ENCODE measurements at regions not wholly inside any gene's neighbourhood (a gene's known extent, or its start where the extent isn't known, plus 50 kb on each side); places are given as distances from the start of the nearest gene placed in this dataset.
A peak's percentile ranks its signal among the peaks of the same experiment; 100 is the strongest.

DNA sequence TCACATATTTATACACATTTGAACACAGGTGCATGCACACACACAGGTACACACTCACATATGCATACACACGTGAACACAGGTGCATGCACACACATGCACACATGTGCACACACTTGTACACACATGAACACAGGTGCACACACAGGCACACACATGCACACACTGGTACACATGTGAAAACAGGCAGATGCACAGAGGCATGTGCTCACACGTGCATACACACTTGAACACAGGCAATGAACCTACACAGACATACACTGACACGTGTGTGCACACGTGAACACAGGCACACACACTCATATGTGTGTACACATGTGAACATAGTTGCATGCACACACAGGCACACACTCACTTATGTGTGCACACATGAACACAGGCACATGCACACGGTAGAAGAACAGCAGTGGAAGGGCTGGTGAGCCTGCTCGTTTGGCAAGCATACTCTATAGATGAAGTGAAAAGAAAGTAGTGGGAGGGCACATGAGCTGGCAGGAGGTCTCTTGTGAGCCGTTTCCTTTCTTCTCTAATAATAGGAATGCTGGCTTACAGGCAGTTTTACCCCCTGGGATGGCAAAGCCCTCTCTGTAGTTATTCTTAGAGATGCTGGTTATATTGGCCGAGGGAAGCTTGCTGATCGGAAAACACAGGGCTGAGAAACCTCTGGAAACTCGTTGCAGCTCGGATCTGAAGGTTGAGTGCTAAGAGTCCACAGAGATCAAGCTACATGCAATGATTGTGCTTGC, 279.6 kb upstream of the CLNK start:
- H3K27me3 ChIP-seq = no peaks in the 10 kb centered on the region
- DNase-seq (ENCODE audit: extremely low spot score in 2 of 2) = peak in 1 of 2 donors; percentile 49
- H3K36me3 ChIP-seq = no peaks in the 10 kb centered on the region
- no peaks in the 10 kb centered on the region for H3K9me3 ChIP-seq
- H3K27ac ChIP-seq = no peak overlapping the region
- intact Hi-C loops (cut with DNase I) = no loop called here
- no peak overlapping the region for H3K4me3 ChIP-seq
- H3K4me1 ChIP-seq = no peaks in the 10 kb centered on the region
- TF ChIP-seq, protein P1, sequence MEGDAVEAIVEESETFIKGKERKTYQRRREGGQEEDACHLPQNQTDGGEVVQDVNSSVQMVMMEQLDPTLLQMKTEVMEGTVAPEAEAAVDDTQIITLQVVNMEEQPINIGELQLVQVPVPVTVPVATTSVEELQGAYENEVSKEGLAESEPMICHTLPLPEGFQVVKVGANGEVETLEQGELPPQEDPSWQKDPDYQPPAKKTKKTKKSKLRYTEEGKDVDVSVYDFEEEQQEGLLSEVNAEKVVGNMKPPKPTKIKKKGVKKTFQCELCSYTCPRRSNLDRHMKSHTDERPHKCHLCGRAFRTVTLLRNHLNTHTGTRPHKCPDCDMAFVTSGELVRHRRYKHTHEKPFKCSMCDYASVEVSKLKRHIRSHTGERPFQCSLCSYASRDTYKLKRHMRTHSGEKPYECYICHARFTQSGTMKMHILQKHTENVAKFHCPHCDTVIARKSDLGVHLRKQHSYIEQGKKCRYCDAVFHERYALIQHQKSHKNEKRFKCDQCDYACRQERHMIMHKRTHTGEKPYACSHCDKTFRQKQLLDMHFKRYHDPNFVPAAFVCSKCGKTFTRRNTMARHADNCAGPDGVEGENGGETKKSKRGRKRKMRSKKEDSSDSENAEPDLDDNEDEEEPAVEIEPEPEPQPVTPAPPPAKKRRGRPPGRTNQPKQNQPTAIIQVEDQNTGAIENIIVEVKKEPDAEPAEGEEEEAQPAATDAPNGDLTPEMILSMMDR (IDR thresholded peaks at IDR 0.05) = no peak

DNA sequence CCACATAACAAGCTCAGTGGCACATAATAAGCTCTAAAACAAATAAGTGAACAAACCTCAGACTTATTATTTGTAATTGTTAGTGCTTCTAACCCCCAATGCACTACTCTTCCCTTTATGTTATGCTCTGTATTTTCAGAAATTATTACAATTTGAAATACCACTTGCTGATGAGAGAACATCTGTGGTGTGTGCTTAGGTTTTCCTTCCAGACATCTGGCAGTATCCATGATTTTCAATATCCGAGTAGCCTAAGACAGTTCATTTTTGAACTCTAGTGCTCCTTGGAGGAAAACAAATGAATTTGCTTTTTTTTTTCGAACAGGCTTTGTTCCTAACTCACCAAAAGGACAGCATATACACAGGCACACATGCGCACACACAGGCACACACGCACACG, 278.7 kb upstream of the CLNK start:
- intact Hi-C loops (cut with DNase I) = no loop called here
- Histone ChIP-seq H3K4me3 (no peak overlapping the region), H3K4me1 (no peaks in the 10 kb centered on the region), H3K36me3 (no peaks in the 10 kb centered on the region), H3K9me3 (no peaks in the 10 kb centered on the region), H3K27me3 (no peaks in the 10 kb centered on the region), H3K27ac (no peak overlapping the region)
- no peak for DNase-seq (ENCODE audit: extremely low spot score in 2 of 2)
- TF ChIP-seq POLR2AphosphoS5 (IDR thresholded peaks at IDR 0.05; ENCODE audit: insufficient read depth in 1 of 2, low read depth in 1 of 2) = no peak
- no peak for TF ChIP-seq POLR2A (IDR thresholded peaks at IDR 0.05)
- TF ChIP-seq, protein P1 (IDR thresholded peaks at IDR 0.05) = no peak

DNA sequence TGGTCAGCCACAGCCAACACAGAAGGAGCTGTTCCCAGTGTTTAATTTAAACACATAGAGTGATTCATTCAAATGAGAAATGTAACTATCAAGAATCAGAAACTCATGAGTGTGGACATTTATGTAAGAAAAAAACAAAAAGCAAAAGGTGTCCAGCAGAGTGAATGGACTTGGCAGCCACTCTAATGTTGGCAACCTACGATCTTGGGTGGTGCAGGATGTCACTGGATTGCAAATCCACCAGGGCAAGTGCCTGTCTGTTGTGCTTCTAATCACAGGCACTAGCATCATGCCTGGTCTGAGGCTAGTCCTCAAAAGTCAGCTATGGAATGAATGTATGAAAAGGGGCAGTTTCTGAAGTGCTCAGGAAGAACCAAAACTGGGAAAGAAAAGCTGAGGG, 277.7 kb upstream of the CLNK start:
- Histone ChIP-seq H3K9me3 (no peaks in the 10 kb centered on the region), H3K27ac (no peak overlapping the region), H3K36me3 (no peaks in the 10 kb centered on the region), H3K4me3 (no peak overlapping the region), H3K27me3 (no peaks in the 10 kb centered on the region), H3K4me1 (no peaks in the 10 kb centered on the region)
- intact Hi-C loops (cut with DNase I) = no loop called here
- DNase-seq (ENCODE audit: extremely low spot score in 2 of 2) = no peak
- TF ChIP-seq, protein P1 (IDR thresholded peaks at IDR 0.05) = no peak
- TF ChIP-seq POLR2A (IDR thresholded peaks at IDR 0.05) = no peak

- H3K27ac ChIP-seq = no peak overlapping the region
- H3K4me1 ChIP-seq = no peaks in the 10 kb centered on the region
- TF ChIP-seq POLR2AphosphoS5 (IDR thresholded peaks at IDR 0.05; ENCODE audit: insufficient read depth in 1 of 2, low read depth in 1 of 2) = no peak
- TF ChIP-seq POLR2A (IDR thresholded peaks at IDR 0.05) = no peak
- TF ChIP-seq, protein P1 (IDR thresholded peaks at IDR 0.05) = no peak
- no peaks in the 10 kb centered on the region for H3K36me3 ChIP-seq
- no peaks in the 10 kb centered on the region for H3K9me3 ChIP-seq
- intact Hi-C loops (cut with DNase I) = no loop called here
- H3K4me3 ChIP-seq = no peak overlapping the region
- no peaks in the 10 kb centered on the region for H3K27me3 ChIP-seq
- no peak for DNase-seq (ENCODE audit: extremely low spot score in 2 of 2)
These were observed 275.8 kb upstream of the CLNK start for GRCh38 chr4:10960389-10960788.

GRCh38 chr4:10959586-10959985, 275.0 kb upstream of the CLNK start:
- Histone ChIP-seq H3K36me3 (no peaks in the 10 kb centered on the region), H3K9me3 (no peaks in the 10 kb centered on the region), H3K4me1 (no peaks in the 10 kb centered on the region), H3K4me3 (no peak overlapping the region), H3K27ac (no peak overlapping the region), H3K27me3 (no peaks in the 10 kb centered on the region)
- TF ChIP-seq POLR2AphosphoS5 (IDR thresholded peaks at IDR 0.05; ENCODE audit: insufficient read depth in 1 of 2, low read depth in 1 of 2) = no peak
- no peak for TF ChIP-seq POLR2A (IDR thresholded peaks at IDR 0.05)
- TF ChIP-seq, protein P1 (IDR thresholded peaks at IDR 0.05) = no peak
- no peak for DNase-seq (ENCODE audit: extremely low spot score in 2 of 2)
- intact Hi-C loops (cut with DNase I) = no loop called here
